GM19372 (cell line): ENCODE measurements at regions not wholly inside any gene's neighbourhood (a gene's known extent, or its start where the extent isn't known, plus 50 kb on each side); places are given as distances from the start of the nearest gene placed in this dataset.
"Not testable (repeated sequence)": the region's sequence is repeated elsewhere in the genome, so short reads cannot be mapped to it uniquely, and the experiment has no call there.

Experiments
- ATAC-seq: cut with Tn5 transposase; IDR thresholded peaks from one replicate; pipeline ENCODE4 v1.9.1; 2021; ENCODE audit warnings: mild to moderate bottlenecking, low read depth, moderate library complexity; ENCODE audit not compliant: unreplicated experiment

DNA sequence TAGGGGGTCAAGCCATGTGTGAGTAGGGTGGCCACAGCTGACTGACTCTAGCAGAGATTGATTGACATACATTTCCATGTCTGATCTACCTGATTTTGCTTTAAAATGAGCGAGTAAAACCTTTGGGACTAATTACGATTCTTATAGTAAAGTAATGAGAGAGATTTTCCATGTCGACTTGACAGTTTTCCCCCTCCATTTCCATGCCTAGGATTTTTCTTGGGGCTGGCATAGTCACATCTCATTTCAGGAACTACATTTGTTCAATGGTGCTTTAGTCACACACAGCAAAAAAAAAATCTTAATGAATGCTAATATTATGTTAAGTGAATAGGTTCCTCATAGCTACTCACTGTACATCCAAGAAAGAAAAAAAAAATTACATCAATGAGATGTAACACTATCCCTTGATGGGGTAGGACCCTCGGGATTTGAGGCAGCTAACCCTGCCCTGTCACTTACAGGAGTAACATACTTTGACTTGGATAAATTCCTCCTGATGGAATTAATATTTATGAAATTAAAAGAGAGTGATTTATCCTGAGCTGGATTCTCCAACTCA is 690.9 kb downstream of the TDRD15 start:
- ATAC-seq, result no peak

DNA sequence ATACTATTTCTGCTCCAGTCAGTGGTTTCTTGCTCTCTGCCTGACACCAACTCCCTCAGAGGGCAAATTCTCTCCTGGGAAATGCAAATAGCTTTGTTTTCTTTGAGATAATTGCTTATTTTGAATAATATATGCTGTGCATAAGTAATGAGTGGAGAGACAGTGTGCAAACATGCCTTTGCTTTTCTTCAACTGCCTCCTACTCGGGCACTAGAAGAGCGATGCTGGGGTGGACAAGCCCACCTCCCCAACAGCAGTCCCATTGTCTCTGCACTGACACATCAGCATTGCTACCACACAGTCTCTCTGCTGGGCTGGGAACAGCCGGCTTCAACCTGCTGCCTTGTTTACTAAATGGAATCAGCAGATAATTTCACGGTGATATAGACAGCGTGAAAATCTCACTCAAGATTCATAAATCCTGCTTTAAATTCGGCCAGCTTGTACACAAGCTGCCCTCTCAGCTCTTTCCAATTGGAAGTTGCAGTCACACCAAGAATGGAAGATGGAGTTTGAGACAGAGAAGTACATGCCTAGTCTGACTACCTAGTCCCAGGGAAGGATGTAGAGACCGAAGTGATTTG is 694.5 kb downstream of the TDRD15 start:
- ATAC-seq, result no peak

DNA sequence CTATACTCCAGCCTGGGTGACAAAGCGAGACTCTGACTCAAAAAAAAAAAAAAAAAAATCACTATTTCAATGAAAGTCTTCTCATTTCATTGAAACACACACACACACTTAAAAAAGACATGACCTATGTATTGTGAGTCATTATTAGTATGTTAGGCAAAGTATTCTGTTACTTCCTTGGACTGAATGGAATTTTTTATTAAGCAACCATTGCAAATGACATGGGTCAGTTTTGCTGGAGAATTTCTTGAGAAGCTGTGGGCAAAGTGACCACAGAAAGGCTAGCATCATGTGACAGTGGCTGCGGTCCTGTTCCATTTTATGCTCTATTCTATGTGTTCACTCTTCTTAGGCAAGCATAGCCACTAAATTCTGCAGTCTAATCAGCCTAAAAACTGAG is 695.7 kb downstream of the TDRD15 start:
- ATAC-seq, result no peak

- no peak for ATAC-seq
Observed at GRCh38 chr2:21820271-21820670, 696.5 kb downstream of the TDRD15 start.

DNA sequence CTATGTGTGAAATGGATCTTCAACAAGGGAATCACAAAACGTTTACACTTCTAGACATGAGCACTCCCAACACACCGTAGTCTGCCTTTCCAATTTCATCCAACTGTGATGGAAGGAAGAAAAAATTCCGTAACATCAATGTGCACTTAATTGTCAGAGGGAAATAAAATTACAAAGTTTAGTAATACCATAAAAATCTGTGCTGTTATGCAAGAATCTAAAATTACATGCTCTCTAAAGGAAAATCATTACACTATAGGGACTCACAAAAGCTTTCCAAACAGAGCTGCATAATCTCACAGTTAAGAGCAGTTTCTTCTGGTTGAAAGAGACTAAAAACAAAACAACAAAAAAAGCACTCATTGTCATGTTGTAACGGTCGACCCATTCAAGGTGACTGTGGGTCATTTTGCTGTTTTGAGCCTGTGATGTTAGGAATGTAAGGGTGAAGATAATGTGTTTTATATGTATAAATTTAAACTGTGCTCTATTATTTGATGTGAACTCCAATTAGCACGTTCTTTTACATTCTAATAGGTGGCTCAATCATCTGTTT is 698.0 kb downstream of the TDRD15 start:
- no peak for ATAC-seq

DNA sequence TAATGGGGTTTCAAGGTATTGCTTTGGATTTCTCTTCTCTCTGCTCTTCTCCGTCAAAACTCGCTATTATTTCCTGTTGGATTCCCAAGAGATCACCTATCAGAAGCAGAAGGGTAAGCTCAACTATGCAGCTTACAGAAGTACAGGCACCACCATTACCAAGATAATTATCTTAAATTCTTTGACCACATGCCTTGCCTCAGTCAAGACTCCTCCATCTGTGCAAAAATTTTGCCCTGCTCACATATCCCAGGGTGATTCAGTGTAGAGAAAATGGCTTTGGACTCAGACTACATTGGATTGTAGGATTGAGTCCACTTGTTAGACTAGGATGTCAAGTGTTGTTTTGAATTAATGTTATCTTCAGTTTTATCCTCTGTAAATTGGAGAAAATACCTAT is 698.7 kb downstream of the TDRD15 start:
- ATAC-seq, result no peak

DNA sequence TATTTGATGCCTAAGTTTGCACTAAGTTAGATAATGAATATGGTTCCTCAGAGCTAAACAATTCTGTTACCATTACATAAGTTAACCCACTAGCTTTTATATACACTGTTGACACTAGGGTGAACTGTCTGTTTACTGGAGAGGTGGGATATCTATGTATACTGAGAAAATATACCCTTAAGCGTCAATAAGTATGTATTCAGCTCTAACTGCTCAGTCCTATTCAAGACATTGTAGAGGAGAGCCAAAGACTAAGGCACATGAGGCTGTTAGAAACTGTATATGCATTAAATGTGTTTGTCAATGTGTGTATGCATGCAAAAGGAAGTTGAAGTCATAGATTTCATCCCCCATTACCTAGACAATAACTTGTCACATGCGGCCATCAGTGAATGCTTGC is 710.0 kb downstream of the TDRD15 start:
- no peak for ATAC-seq

DNA sequence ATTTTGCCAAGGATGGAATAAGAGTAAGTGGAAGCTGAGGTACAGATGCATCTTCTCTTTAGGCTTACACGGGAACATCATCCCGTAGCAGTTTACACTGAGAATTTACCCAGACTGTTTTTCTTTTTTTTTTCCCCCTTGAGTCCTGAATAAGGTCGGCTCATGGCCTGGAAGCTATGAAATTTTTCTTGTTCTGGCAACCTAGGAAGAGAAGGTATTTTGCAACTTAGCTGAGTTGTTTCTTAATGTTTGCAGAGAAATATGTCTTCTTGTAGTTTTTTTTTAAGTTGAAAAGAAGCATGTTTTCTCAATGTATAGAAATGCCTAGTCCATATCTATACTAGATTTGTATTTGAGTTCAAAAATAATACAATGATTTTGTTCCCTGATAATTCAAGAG is 712.5 kb downstream of the TDRD15 start:
- ATAC-seq, result no peak

DNA sequence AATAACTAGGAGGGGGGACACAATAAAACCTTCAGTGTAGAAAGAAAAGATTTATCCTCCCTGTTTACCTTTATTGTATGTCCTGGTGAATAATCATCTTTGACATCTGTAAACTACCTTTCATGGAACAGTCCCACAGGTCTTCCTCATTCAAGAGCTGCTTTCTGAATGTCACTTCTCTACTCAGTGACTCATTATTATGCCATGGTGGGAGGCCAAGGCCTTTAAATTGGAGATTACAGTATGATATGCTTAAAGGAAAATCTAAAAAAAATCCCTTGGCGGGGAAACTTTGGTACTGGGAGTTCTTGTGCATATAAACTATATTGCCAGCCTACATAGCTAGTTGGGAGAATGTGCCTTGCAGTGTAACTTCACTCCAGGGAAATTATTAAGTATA is 713.0 kb downstream of the TDRD15 start:
- no peak for ATAC-seq

DNA sequence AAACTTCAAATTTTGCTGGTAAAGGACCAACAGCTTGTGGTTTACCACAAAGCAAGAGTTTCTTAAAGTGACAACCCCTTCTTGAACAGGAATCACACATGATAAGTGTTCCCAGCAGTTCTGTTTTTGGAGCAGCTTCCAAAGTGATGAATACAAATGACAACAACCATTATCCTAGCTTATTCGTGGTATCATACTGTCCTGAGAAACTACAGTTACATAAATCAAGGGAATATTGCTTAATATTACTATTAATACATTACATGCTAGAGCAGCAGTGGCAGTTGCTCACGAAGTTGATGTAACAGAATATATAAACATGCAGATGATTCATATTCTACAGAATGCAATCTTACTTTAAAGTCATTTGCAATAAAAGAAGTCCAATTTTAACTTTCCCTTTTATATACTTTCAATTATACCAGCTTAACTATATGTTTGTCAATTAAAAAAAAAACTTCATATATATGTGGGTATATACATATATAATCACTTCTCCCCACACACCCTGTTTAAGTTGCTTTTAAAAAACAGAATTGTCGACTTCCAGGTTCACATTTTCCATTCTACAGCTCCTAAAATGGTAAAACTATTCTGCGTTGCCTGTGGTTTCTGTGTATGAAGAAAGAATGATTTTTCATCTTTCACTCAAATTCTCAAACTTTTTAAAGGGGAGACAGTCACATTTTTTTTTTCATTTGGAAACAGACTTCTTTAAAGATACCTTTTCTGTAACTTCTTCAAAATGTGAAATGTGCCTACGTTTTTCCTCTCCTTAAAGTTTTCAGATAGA is 713.6 kb downstream of the TDRD15 start:
- no peak for ATAC-seq

- ATAC-seq, result no peak
Observed at GRCh38 chr2:21841341-21841740, 717.6 kb downstream of the TDRD15 start.

- not testable (repeated sequence) for ATAC-seq
Observed at GRCh38 chr2:21850367-21850766, 726.6 kb downstream of the TDRD15 start.

DNA sequence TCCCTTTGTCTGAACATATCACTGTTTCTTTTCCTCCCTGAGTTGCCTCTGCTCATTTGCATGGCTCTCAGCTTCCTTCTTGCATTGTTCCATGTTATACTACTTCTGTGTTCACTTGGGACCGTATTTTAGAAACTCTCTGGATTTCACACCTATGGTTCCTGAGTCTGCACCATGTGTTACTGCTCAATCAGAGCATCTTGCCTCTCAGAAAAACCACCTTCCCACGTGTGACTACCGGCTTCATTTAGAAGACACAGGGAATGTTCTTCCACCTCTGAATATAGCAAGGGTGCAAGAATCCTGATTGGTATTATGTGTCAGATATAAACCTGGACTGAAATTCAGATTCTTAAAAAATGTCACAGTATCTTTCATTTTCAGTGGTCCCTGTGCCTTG is 731.2 kb downstream of the TDRD15 start:
- ATAC-seq, result no peak

DNA sequence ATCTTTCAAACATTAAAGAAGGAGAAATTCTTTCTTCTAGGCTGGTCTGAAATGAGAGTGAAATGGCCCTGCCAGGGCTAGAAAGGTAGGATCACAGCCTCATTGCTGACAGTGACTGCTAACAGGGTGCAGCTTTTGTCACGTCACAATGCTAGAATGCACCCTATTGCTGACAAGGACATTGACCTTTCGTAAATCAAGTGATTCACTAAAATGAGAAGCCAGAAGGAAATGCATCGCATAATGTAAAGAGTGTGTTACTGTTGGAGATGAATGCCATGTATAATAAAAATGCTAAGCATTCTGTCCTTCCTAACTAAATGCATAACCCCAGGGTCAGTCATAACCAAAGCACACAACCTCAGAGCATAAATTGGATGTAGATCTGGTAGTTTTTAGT is 732.9 kb downstream of the TDRD15 start:
- ATAC-seq, result no peak

DNA sequence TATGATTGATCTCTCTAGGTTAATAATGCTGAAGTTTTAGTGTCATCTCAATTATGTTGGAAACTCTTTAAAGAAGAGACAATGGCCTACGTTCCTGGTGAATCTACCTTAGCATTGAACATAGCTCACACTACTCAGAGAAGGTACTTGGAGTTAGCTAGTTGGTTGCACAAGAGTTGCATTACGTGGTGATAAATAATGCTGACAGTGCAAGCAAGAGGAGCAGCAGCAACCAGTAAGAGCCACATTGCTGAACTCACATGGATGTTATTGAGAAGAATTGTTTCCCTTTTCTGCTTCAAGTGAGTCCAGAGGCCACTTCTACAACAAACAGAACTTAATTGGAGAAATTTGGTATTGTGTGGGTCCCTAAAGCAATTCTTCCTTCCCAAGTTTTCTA is 737.1 kb downstream of the TDRD15 start:
- ATAC-seq, result no peak

GRCh38 chr2:21866316-21866715 is 742.5 kb downstream of the TDRD15 start:
- no peak for ATAC-seq

DNA sequence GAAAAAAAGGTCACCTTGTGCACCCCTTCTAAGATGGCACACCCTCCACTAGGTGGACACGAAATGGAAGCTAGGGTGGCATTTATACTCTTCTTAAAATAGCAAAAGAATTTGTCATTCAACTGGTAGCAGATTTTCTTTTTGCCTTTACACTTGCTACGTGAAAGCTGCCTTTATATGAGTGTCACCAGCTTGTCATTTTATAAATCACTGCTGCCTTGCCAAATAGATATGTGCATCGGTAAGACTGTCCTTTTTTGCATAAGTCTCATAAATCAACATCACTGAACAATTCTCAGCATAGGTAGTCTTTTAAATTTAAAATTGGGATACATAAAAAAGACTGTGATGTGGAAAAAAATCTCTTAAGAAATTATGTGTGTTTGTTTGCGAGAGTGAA is 764.1 kb downstream of the TDRD15 start:
- ATAC-seq, result no peak

DNA sequence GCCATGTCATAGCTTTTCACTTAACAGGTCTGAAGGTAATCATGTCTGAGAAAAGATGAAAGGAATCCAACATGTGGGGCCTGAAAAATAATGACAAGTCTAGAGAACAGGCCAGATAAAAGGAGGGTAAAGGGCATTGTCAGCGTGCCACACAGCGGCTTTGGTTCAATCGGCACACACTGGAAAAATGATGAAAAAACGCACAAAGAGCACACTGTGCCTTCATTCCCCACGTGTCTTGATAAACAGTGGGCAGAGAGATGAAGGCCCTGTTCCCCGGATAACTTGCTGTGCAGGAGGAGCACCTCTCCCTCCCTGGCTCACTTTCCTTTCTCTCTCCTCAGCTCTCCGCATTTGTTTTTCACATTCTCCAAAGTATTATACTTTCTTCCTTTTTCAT is 766.3 kb downstream of the TDRD15 start:
- ATAC-seq, result no peak

GRCh38 chr2:21890716-21891115 is 766.9 kb downstream of the TDRD15 start:
- no peak for ATAC-seq

GRCh38 chr2:21891191-21891590 is 767.4 kb downstream of the TDRD15 start:
- no peak for ATAC-seq

GRCh38 chr2:21892140-21892539 is 768.4 kb downstream of the TDRD15 start:
- ATAC-seq, result no peak

DNA sequence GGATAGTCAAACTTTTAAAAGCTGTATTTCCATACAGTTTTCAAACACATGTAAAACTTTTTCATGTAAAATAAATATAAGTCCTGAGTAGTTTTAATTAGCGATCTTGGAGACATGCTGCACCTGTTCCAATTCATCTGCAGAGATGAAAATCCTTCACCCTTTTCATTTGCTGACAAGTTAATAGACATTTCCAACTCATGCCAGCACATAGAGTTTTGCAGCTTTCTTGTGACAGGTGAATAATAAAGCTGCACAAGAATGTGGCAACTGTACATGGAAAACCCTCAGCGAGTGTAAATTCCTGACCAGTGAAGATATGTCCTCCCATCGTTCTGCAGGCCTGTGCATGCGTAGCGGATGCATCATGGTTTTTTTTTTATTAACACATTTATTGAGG is 771.4 kb downstream of the TDRD15 start:
- ATAC-seq, result no peak
